GM21528 (cell line): ENCODE measurements at regions not wholly inside any gene's neighbourhood (a gene's known extent, or its start where the extent isn't known, plus 50 kb on each side); places are given as distances from the start of the nearest gene placed in this dataset.
"Not testable (repeated sequence)": the region's sequence is repeated elsewhere in the genome, so short reads cannot be mapped to it uniquely, and the experiment has no call there.

Source experiments
- ATAC-seq: cut with Tn5 transposase; IDR thresholded peaks from one replicate; pipeline ENCODE4 v1.9.1; 2021; ENCODE audit warnings: mild to moderate bottlenecking, moderate library complexity; ENCODE audit not compliant: unreplicated experiment, low FRiP score

DNA sequence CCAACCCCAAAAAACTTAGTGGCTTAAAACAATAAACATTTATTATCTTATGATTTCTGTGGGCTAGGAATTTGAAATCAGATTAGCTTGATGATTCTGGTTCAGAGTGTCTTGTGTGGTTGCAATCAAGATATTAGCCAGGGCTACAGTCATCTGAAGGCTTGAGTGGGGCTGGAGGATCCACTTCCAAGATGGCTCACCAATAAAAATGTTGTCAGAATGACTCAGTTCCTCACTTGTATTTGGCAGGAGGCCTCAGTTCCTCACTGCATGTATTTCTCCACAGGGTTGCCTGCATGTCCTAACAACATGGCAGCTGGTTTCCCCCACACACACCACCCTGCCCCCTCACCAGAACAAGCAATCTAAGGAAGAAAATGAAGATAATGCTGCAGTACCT lies 98.2 kb upstream of the NIPBL start:
- ATAC-seq: no peak

DNA sequence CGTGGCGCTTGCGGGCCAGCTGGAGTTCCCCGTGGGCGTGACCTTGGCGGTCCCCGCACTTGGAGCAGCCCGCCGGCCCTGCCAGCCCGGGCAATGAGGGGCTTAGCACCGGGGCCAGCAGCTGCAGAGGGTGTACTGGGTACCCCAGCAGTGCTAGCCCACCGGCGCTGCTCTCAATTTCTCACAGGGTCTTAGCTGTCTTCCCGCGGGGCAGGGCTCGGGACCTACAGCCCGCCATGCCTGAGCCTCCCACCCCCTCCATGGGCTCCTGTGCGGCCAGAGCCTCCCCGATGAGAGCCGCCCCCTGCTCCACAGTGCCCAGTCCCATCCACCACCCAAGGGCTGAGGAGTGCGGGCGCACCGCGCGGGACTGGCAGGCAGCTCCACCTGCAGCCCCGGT lies 94.0 kb upstream of the NIPBL start:
- not testable (repeated sequence) for ATAC-seq

DNA sequence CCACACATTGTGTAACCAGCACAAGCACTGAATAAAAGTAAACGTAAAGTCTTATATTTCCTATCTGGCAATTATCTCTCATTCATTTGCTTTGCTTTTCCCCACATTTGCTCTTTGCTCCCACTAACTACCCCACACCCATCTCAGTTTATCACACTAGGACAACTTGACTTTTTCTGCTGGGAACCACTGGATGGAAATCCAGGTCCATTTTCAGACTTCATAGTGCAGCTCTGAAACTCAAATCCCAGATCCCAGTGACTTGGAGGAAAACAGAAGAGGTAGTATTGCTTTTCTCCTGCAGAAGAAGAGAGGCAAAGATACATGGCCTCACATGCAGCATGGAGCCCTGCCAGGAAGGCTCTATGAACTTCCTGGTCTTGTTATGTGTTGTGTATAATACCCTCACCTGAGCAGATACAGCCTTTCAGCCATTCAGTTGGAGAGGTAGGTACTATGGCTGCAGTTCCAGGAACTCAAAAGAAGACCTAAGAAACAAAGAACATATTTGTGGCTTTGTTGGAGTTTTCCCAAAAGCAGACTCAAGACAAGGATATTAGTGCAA lies 90.0 kb upstream of the NIPBL start:
- no peak for ATAC-seq

DNA sequence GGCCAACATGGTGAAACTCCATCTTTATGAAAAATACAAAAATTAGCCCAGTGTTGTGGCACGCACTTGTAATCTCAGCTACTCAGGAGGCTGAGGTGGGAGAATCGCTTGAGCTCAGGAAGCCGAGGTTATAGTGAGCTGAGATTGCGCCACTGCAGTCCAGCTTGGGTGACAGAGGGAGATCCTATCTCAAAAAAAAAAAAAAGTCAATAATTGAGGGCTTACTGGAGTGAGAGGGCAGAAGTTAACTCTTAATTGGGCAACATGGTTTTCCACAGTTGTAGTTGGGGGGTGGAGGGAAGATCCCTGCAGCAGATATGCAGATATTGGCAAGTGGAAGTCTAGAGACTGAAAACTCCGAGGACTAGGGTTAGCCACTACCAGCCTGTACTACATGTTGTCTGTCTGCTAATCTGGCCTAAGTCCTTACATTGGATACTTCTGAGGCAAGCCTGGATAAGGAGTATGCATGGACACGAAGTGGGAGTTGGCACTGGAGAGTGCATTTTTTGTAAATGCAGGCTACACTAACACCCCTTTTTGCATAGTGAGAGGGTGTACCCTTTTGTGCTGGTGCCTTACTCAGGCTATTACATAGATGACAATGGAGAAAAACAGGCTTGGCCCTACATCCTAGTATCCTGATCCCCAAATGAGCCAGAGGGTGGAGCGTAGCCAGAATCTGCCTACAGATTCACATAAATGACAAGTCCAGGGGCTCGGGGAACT lies 89.0 kb upstream of the NIPBL start:
- no peak for ATAC-seq

DNA sequence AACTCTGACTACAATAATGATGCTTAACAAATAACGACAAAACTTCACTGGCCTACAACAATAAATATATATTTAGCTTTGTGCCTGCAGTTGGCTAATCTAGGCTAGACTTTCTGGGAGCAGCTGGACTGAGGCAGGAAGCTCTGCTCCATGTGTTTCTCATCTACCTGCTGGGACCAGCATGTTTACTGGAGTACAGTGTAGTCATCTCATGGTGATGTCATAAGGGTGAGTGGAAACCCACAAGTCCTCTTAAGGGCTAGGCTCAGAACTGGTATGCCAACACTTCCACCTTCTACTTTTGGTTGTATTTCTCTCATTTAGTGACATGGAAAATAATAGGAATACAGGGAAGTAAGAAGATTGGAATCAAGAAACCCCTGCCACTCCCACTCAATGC lies 85.7 kb upstream of the NIPBL start:
- no peak for ATAC-seq

DNA sequence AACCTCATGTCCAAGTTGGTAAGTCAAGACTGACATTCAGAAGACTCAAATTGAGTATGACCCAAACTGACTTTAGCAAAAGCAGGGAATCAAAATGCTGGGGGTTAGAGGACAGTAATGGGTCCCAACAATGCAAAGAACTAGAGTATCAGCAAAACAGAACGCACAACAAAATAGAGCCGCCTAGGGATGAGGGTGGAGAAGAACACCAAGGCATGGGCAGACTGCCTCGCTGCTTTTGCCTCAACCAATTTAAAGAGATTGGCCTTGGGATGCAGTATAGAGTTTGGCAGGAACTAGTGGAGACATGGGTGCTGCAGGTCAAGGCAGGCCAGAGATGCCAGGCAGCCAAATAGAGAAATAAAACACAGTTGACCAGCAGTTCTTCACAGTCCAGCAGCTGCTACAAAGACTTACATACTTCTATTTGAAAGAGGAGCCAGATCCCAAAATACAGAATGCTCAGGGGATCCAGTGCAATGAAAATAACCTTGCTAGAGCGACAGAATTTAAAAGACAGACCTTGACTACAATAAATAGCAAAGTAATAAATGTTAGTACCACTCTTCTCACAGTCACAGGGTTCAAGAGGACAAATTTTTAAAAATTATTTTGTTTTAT lies 83.9 kb upstream of the NIPBL start:
- no peak for ATAC-seq

DNA sequence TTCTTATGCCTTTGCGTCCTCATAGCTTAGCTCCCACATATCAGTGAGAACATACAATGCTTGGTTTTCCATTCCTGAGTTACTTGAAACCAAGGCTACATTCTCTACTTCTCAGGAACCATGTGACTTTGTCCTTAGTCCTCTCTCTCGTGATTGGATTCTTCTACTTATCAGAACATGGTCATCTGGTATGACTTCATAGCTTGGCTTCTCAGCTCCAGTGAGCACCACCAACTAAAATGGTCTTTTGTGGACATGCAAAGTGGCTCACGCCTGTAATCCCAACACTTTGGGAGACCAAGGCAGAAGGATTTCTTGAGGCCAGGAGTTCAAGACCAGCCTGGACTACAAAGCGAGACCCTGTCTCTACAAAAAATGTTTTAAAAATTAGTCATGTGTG lies 81.2 kb upstream of the NIPBL start:
- no peak for ATAC-seq

DNA sequence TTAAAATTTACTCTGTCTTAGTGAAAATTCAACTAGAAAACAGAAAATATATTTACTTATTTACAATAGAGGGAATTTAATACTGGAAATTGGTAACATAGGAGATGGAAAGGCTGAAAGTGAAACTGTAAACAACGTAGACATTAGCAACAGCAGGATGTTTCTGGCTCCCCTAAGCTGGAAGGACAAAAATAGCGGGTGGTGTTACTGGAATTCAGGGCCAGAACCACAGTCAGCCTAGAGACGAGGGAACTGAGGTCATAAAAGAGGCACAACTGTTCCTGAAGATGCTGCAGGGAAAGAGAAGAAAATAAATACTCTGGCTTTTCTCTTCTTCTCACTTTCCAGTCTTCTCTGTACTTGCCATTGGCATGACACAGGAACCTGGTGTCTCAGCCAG lies 80.4 kb upstream of the NIPBL start:
- ATAC-seq: no peak

DNA sequence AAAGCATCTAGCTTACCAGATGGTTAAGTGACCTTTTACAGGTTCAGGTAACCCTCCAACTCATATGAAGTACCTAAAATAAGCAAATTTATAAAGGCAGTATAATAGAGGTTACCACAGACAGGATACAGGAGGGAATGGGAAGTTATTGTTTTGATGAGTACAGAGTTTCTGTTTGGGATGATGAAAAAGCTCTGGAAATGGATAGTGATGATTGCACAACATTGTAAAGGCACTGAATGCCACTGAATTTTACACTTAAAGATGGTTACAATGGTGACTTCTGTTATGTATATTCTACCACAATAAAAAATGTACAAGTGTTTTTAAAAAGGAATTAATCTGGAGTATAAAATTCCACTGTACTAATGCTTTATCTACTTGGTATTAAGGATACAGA lies 75.0 kb upstream of the NIPBL start:
- ATAC-seq: no peak

DNA sequence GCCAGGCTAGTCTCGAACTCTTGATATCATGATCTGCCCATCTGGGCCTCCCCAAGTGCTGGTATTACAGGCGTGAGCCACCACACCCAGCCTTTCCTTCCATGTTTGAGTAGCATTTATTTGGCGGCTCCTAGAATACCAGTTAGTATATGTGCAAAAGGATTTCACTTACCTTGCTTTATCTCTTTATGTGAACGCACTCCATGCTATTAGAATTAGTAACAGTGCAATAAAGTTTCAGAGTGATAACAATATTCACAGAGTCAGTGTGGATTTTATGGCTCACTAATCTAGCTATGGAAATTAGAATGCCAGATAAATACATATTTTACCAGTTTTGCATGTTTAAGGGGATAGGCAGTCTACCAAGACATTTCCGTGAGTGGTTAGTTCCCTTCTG lies 74.4 kb upstream of the NIPBL start:
- no peak for ATAC-seq

DNA sequence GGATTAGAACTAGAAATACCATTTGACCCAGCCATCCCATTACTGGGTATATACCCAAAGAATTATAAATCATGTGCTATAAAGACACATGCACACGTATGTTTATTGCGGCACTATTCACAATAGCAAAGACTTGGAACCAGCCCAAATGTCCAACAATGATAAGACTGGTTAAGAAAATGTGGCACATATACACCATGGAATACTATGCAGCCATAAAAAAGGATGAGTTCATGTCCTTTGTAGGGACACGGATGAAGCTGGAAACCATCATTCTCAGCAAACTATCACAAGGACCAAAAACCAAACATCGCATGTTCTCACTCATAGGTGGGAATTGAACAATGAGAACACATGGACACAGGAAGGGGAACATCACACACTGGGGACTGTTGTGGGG lies 63.3 kb upstream of the NIPBL start:
- ATAC-seq: not testable (repeated sequence)

DNA sequence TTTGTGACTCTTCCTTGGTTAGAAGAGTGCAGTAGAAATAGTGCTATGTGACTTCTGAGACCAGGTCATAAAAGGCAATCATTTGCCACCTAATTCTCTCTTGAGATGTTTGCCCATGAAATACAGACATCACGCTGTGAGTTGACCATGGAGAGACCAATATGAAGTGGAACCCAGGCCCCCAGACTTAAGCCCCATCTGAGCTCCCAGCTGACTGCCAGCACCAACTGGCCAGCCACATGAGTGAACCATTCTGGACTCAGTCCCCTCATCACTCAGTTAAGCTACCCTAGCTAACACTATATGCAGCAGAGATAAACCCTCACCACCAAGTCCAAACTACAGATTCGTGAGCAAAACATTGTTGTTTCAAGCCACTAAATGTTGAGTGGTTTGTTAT lies 60.7 kb upstream of the NIPBL start:
- ATAC-seq: no peak

DNA sequence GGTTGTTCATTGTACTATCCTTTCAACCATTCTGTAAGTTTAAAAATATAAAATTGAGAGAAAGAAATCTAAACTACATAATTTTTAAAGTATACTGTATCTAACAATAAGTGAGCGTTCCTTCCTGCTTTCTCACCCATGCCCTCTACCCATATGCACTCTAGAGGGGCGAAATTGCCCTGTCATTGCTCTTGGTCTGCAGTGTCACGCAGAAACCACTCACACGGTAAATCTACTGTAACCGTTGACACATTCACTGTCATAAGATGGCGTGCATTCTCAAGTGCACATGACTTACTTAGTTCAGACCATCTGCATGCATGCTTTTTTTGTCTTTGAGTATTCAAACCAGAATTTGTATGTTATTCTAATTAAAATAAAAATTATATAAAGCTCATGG lies 55.7 kb upstream of the NIPBL start:
- ATAC-seq: no peak

DNA sequence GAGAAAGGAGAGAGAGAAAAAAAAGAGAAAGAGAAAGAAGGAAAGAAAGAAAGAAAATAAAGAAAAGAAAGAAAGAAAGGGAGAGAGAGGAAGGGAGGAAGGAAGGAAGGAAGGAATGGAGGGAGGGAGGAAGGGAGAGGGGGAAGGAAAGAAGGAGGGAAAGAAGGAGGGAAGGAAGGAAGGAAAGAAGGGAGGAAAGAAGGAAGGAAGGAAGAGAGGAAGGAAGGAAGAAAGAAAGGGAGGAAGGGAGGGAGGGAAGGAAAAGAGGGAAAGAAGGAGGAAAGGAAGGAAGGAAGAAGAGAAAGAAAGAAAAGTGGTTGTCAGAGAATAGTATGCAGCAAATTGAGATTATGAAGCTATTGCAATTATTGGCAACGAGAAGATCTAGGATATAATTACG lies 49.9 kb upstream of the NIPBL start:
- no peak for ATAC-seq
